ENCODE measurements at regions not wholly inside any gene's neighbourhood (a gene's known extent, or its start where the extent isn't known, plus 50 kb on each side); places are given as distances from the start of the nearest gene placed in this dataset.

- no peak for DNase-seq
Observed at GRCh38 chr21:20639026-20639425, 359.2 kb upstream of the NCAM2 start.

DNA sequence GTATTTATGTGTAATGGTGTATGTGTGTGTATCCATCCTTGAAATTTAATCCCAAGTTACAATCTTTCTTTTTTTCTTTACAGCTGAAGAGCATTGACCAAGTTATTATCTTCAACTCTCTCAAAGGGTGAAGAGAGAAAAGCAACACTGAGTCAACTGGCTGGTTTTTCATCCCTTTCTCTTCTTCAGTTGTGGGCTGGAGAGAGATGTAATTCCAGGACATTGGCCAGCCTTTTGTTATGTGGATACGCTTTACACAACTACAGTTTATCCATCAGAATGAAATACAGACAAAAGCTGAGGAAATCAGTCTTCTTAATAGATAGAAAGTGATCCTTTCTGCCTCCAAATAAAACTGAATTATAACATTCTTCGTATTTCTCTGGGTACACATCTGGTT, 357.0 kb upstream of the NCAM2 start:
- DNase-seq, result no peak

DNA sequence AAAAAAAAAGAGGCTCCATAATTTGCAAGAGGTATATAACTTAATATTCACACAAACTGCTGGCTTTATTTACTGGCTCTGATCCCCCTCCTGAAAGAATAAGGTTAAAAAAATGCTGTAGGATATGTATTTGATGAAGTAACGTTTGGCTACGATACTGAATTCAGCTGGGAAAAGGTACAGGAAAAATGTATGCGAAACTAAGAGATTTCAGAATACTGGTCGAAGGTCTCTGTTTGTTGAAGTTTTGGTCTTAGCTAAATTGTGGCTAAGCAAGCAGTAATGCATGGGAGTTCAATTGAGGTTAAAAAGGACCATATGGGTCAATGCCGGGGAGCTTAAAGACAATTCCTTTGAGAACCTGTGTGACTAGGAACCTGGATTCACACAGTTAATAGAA, 355.5 kb upstream of the NCAM2 start:
- DNase-seq, result no peak

GRCh38 chr21:20644552-20644951, 353.7 kb upstream of the NCAM2 start:
- no peak for DNase-seq

DNA sequence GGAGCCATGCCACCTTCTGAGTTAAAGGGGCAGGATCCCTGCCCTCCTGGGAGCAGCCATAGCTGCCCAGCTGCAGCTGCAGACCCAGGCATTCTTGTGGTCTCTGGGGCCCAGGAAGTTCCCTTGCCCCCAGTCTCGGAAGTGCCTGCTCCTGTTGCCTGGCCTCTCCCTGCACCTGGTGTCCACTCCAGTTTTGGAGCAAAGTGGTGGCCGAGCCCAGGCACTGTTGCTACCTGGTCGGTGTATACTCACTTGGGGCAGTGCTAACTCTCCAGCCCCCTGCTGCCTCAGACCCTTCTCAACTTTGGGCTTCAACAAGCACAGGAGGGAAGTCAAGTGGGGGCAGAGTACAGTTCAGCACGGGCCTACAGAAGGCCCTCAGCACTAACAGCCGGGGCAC, 352.9 kb upstream of the NCAM2 start:
- no peak for DNase-seq

DNA sequence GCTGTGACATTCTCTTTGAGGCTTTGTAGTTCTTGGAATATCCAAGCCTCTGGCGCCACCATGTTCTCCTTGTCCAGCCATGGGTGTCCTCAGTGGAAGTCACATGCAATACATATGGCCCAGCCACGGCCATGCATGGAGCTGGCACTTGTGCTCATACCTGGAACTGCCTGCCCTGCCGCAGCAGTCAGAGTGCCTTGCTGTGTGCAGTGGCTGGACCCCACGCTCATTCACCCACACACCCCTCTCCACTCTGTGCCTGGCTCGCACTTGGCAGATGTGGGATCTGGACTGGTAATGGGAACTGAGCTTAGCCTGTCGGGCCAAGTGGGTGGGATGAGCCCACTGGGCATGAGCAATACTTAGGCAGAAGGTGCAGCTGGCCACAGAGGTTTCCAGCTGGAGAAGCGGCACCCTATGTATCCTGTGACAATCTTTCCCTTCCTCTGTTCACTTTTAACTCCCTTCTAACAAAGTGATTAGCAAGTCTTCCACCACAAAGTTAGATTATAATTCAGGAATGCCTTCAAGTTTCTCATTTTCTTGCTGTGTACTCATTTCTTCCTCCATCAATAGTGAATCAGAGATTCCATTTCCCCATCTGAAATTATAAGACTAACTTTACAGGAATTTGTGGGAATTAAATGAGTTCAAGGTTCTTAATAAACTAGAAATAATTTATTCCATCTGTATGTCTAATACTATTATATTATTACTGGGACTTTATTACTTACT, 351.6 kb upstream of the NCAM2 start:
- DNase-seq, result no peak

GRCh38 chr21:20647607-20648006, 350.6 kb upstream of the NCAM2 start:
- no peak for DNase-seq

GRCh38 chr21:20649231-20649630, 349.0 kb upstream of the NCAM2 start:
- no peak for DNase-seq

DNA sequence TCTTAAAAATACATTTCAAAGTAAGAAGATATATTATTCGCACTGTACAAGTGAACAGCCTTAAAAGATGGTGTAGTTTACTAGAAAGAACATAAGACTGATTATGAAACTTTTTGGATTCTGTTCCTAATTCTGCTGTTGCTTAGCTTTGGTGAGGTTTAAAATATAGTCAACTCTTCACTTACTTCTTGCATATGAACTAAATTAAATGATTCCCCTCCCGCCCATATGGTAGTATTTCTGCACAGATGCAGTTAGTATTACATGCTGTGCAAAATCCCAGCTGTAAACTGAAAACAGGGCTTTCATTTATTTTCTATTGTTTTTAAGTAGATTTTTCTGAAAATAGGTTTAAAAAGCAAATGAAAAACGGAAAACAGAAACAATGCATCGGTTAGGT, 345.4 kb upstream of the NCAM2 start:
- DNase-seq, result no peak

GRCh38 chr21:20661246-20661645, 337.0 kb upstream of the NCAM2 start:
- no peak for DNase-seq

- no peak for DNase-seq
Observed at GRCh38 chr21:20661745-20662422, 336.3 kb upstream of the NCAM2 start.

- no peak for DNase-seq
Observed at GRCh38 chr21:20662514-20662913, 335.7 kb upstream of the NCAM2 start.

GRCh38 chr21:20667931-20668330, 330.3 kb upstream of the NCAM2 start:
- DNase-seq, result no peak

DNA sequence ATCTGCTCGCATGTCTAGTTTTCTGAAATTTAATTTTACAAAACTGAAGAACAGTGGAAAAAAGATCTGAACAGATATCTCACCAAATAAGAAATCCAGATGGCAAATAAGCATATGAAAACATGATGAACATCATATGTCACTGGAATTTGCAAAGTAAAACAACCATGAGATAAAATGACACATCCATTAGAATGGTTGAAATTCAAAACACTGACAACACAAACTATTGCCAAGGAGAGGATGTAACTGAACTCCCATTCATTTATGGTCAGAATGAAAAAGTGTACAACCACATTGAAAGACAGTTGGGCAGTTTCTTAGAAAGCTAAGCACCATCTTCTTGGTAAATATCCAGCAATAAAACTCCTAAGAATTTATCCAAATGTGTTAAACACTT, 312.7 kb upstream of the NCAM2 start:
- DNase-seq, result no peak

DNA sequence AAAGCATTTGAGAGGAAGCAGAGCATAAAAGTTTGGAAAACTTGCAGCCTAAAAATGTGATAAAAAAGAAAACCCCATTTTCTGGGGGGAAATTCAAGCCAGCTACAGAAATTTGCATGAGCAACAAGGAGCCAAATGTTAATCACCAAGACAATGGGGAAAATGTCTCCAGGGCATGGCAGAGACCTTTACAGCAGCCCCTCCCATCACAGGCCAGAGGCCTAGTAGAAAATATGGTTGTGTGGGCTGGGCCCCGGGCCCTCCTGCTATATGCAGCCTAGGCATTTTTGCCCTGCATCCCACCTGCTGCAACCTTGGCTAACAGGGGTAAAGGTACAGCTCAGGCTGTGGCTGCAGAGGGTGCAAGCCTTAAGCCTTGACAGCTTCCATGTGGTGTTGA, 299.6 kb upstream of the NCAM2 start:
- no peak for DNase-seq

GRCh38 chr21:20701235-20701634, 297.0 kb upstream of the NCAM2 start:
- no peak for DNase-seq

GRCh38 chr21:20703112-20703767, 295.0 kb upstream of the NCAM2 start:
- DNase-seq, result no peak

GRCh38 chr21:20720623-20721022, 277.6 kb upstream of the NCAM2 start:
- DNase-seq, result no peak

DNA sequence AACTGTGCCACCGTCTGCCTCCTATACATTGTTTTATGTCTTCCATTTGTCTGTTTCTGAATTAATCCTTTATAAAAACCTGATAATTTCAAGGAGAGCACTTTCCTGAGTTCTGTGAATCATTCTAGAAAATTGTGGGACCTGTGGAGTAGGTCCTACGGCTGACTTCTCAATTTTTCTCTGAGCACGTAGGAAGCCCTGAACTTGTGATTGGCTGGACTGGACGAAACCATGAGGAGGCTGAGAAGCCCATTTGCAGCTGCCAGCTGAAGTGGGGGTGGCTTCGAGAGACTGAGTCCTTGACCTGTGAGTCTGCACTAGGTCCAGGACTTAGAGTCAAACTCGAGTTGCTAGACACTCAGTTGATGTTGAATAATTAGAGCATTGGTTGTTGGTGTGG, 277.1 kb upstream of the NCAM2 start:
- DNase-seq, result no peak

DNA sequence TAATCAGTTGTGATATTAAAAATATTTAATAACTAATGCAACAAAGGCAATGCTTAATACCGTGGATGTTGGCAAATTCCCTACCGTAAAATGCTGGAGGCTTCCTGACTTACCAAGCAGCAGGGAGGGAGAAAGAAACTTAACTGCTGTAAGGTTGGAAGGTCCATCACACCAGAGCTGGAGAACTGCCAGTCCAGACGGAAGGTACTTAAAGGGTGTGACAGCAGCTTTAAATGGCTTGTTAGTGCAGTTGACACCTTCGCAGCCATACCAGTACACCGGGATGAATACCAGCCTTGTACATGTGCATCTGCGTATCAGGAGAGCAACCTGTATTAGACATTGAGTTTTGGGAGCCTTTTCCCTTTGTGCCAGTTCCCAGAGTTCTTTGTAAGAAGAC, 269.5 kb upstream of the NCAM2 start:
- no peak for DNase-seq

GRCh38 chr21:20729376-20729775, 268.8 kb upstream of the NCAM2 start:
- DNase-seq, result no peak

DNA sequence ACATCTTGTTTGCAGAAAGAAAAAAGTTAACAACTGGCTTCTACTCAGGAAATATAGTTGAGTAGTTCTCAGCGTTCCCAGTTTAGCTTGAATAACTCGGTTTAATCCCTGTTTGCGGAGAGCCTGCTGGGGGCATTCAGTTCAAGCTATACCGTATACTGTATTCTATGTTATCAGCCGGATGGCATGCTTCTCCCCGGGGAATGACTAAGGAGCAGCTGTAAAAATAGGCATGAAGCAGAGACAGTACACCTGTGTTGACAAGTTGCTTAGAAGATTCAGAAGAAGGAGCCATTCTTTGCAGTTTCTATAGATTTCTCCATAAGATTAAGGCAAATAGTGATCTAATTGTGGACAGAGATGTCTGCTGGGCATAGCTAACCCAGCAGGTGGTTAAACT, 267.8 kb upstream of the NCAM2 start:
- DNase-seq, result no peak

DNA sequence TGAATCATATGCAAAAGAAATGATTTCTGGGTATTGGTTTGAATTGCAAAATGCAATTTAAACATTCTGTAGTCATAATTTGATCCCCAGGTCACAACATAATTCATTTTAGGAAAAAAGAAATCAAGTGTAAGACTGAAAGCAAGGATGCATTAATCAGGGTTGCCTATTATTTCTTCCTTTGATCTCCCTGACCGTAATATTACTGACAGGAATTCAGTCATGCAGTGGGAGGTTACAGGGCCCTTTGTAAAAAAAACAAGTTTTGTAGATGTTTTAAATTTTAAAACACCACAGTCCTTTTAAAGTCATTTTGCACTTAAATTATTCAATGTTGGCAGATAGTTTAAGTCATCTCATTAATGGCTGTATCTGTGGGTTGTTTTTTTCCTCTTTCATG, 263.0 kb upstream of the NCAM2 start:
- DNase-seq, result no peak
